H1 (cell line): ENCODE measurements at regions not wholly inside any gene's neighbourhood (a gene's known extent, or its start where the extent isn't known, plus 50 kb on each side); places are given as distances from the start of the nearest gene placed in this dataset.

Experiments used
- CTCF ChIA-PET: fragments of 300-600 bp; sonication (Branson Sonifier 250); formaldehyde crosslinking; loops from one replicate; lab custom pipeline; 2021; ENCODE audit not compliant: partially characterized antibody; lab: Charles Lee
- POLR2A ChIA-PET: fragments of 300-600 bp; sonication (Branson Sonifier 250); formaldehyde crosslinking; loops from one replicate; lab custom pipeline; 2021; ENCODE audit warnings: inconsistent platforms; ENCODE audit not compliant: partially characterized antibody; lab: Charles Lee
- DNase-seq, 2 experiments: peaks; one replicate each; pipeline versions ENCODE4 v3.0.0 to v3.0.0-alpha.2; 2010 to 2022; ENCODE audit warnings: low spot score in 2 of 2, low read depth in 1 of 2, mixed read lengths in 1 of 2
- FAIRE-seq: peaks from 2 replicates; lab custom pipeline; 2011; peaks lifted over from hg19 to GRCh38; lab: Jason Lieb, UNC
- H2AFZ ChIP-seq: 2 replicates; pipeline ENCODE4 v1.8.1; 2012; ENCODE audit warnings: low read length, inconsistent platforms
- H2AK5ac ChIP-seq: 2 replicates; pipeline ENCODE4 v1.6.1; 2013; ENCODE audit warnings: low read depth, low read length
- H2BK120ac ChIP-seq: replicated peaks from 2 replicates; pipeline ENCODE3; 2013; ENCODE audit warnings: low read depth, low read length, inconsistent platforms
- H2BK12ac ChIP-seq: 2 replicates; pipeline ENCODE4 v1.6.1; 2013; ENCODE audit warnings: low read depth, low read length
- H2BK15ac ChIP-seq: 2 replicates; pipeline ENCODE4 v1.6.1; 2013; ENCODE audit warnings: low read length
- H2BK20ac ChIP-seq: 2 replicates; pipeline ENCODE4 v1.6.1; 2013; ENCODE audit warnings: low read length
- H2BK5ac ChIP-seq: 2 replicates; pipeline ENCODE4 v1.6.1; 2013; ENCODE audit warnings: low read depth, low read length
- H3K14ac ChIP-seq: 2 replicates; pipeline ENCODE4 v1.6.1; 2013; ENCODE audit warnings: inconsistent platforms; ENCODE audit not compliant: insufficient read length
- H3K18ac ChIP-seq: 2 replicates; pipeline ENCODE4 v1.6.1; 2013; ENCODE audit warnings: low read length; ENCODE audit errors: extremely low read depth
- H3K23ac ChIP-seq: 2 replicates; pipeline ENCODE4 v1.6.1; 2013; ENCODE audit warnings: inconsistent platforms; ENCODE audit not compliant: insufficient read length
- H3K23me2 ChIP-seq: 2 replicates; pipeline ENCODE4 v1.6.1; 2013; ENCODE audit warnings: low read depth, low read length
- H3K27ac ChIP-seq: 2 replicates; pipeline ENCODE4 v1.6.1; 2011; ENCODE audit warnings: low read depth, low read length, inconsistent platforms
- H3K27me3 ChIP-seq, 4 experiments: replicated peaks in 1 of 4; 1 replicate in 1 of 4; 2 replicates in 3 of 4; pipeline versions ENCODE4 v1.6.1 to v1.8.1; 2011 to 2013; ENCODE audit warnings: low read length in 3 of 4, mild to moderate bottlenecking in 3 of 4, inconsistent platforms in 2 of 4, mixed read lengths in 2 of 4, moderate library complexity in 1 of 4; ENCODE audit not compliant: control insufficient read depth in 3 of 4, insufficient read depth in 3 of 4; ENCODE audit errors: extremely low read depth in 1 of 4
- H3K36me3 ChIP-seq, 4 experiments: 2 replicates each; pipeline versions ENCODE4 v1.6.1 to v1.8.1; 2011 to 2013; ENCODE audit warnings: mild to moderate bottlenecking in 4 of 4, low read length in 3 of 4, moderate library complexity in 2 of 4, control low read depth in 1 of 4, inconsistent platforms in 1 of 4; ENCODE audit not compliant: insufficient read depth in 4 of 4, control insufficient read depth in 2 of 4
- H3K4ac ChIP-seq: replicated peaks from 2 replicates; pipeline ENCODE3; 2013; ENCODE audit warnings: low read length, low read depth, mixed read lengths, inconsistent platforms; ENCODE audit not compliant: insufficient read length
- H3K4me1 ChIP-seq, 4 experiments: replicated peaks in 1 of 4; 1 replicate in 1 of 4; 2 replicates in 3 of 4; pipeline versions ENCODE4 v1.6.1 to v1.8.1; 2011 to 2013; ENCODE audit warnings: low read length in 3 of 4, inconsistent platforms in 2 of 4, mixed read lengths in 1 of 4; ENCODE audit not compliant: insufficient read depth in 4 of 4, control insufficient read depth in 3 of 4
- H3K4me2 ChIP-seq, 2 experiments: 2 replicates each; pipeline versions ENCODE4 v1.6.1 to v1.8.1; 2011 to 2013; ENCODE audit warnings: low read depth in 2 of 2, low read length in 2 of 2, control low read depth in 1 of 2, inconsistent platforms in 1 of 2, mild to moderate bottlenecking in 1 of 2; ENCODE audit not compliant: insufficient read depth in 1 of 2
- H3K4me3 ChIP-seq, 4 experiments: fragments of 200-600, 300-600 bp in 1 of 4; sonication (generic), shearing (Covaris generic), sonication (Bioruptor Twin) in 1 of 4; 2 replicates each; pipeline versions ENCODE4 v1.5.1 to v1.8.1; 2011 to 2016; ENCODE audit warnings: low read length in 4 of 4, low read depth in 3 of 4, control low read depth in 2 of 4, inconsistent platforms in 2 of 4, mild to moderate bottlenecking in 2 of 4, mixed read lengths in 1 of 4, moderate library complexity in 1 of 4; ENCODE audit not compliant: insufficient read depth in 2 of 4; ENCODE audit errors: extremely low read depth in 1 of 4
- H3K56ac ChIP-seq: replicated peaks from 2 replicates; pipeline ENCODE3; 2013; ENCODE audit warnings: low read depth, mild to moderate bottlenecking, mixed read lengths, low read length, inconsistent platforms; ENCODE audit not compliant: insufficient read length
- H3K79me1 ChIP-seq: 2 replicates; pipeline ENCODE4 v1.6.1; 2013; ENCODE audit warnings: low read depth, low read length, control low read depth
- H3K79me2 ChIP-seq, 2 experiments: 2 replicates each; pipeline versions ENCODE4 v1.6.1 to v1.8.1; 2012 to 2013; ENCODE audit warnings: low read length in 2 of 2, mild to moderate bottlenecking in 2 of 2, inconsistent platforms in 1 of 2; ENCODE audit not compliant: insufficient read depth in 2 of 2, control insufficient read depth in 1 of 2
- H3K9ac ChIP-seq, 4 experiments: replicated peaks in 1 of 4; 1 replicate in 1 of 4; 2 replicates in 3 of 4; pipeline versions ENCODE4 v1.6.1 to v1.8.1; 2011 to 2013; ENCODE audit warnings: low read depth in 3 of 4, low read length in 3 of 4, control low read depth in 2 of 4, mild to moderate bottlenecking in 2 of 4, moderate library complexity in 2 of 4, inconsistent platforms in 1 of 4; ENCODE audit errors: extremely low read depth in 1 of 4
- H3K9me3 ChIP-seq, 2 experiments: 2 replicates each; pipeline versions ENCODE4 v1.6.1 to v1.8.1; 2012 to 2013; ENCODE audit warnings: mild to moderate bottlenecking in 2 of 2, moderate library complexity in 2 of 2, control low read depth in 1 of 2, inconsistent platforms in 1 of 2, low read depth in 1 of 2, low read length in 1 of 2, mixed read lengths in 1 of 2; ENCODE audit not compliant: insufficient read depth in 2 of 2
- H4K20me1 ChIP-seq, 2 experiments: replicated peaks in 1 of 2; 2 replicates each; pipeline versions ENCODE3 to v1.8.1; 2011 to 2013; ENCODE audit warnings: inconsistent platforms in 2 of 2, low read length in 2 of 2, mild to moderate bottlenecking in 1 of 2; ENCODE audit not compliant: insufficient read depth in 2 of 2, control insufficient read depth in 1 of 2
- H4K5ac ChIP-seq: 2 replicates; pipeline ENCODE4 v1.6.1; 2013; ENCODE audit warnings: low read length, low read depth, mixed read lengths, inconsistent platforms; ENCODE audit not compliant: insufficient read length
- H4K8ac ChIP-seq: 2 replicates; pipeline ENCODE4 v1.8.0; 2013; ENCODE audit warnings: mild to moderate bottlenecking, moderate library complexity, low read length, inconsistent platforms; ENCODE audit not compliant: insufficient read depth; ENCODE audit errors: extremely low read depth
- H4K91ac ChIP-seq: replicated peaks from 2 replicates; pipeline ENCODE3; 2013; ENCODE audit warnings: low read length, mixed read lengths, inconsistent platforms; ENCODE audit not compliant: insufficient read length
- EGR1 ChIP-seq: IDR thresholded peaks from 2 replicates; pipeline ENCODE4 v1.6.1; 2011; ENCODE audit warnings: low read depth, low read length, borderline replicate concordance
- EP300 ChIP-seq, 2 experiments: IDR thresholded peaks; 1 replicate in 1 of 2; 2 replicates in 1 of 2; pipeline ENCODE4 v1.6.1; 2011 to 2012; ENCODE audit warnings: low read depth in 2 of 2, low read length in 2 of 2, mild to moderate bottlenecking in 2 of 2, borderline replicate concordance in 1 of 2, inconsistent platforms in 1 of 2, moderate library complexity in 1 of 2
- EZH2 ChIP-seq: fragments of 200-600 bp; sonication (generic); IDR thresholded peaks from 2 replicates; pipeline ENCODE4 v1.7.1; 2012; ENCODE audit warnings: low read depth, mild to moderate bottlenecking, moderate library complexity, low read length, inconsistent platforms; ENCODE audit not compliant: severe bottlenecking
- JUND ChIP-seq: IDR thresholded peaks from 2 replicates; pipeline ENCODE4 v1.6.1; 2011; ENCODE audit warnings: mild to moderate bottlenecking, improper control_type of control experiment, low read length
- KDM4A ChIP-seq: IDR thresholded peaks from one replicate; pipeline ENCODE4 v1.7.1; 2012; ENCODE audit warnings: low read depth, mild to moderate bottlenecking, moderate library complexity, low read length, inconsistent platforms; ENCODE audit not compliant: severe bottlenecking
- NRF1 ChIP-seq: IDR thresholded peaks from 2 replicates; pipeline ENCODE4 v1.6.1; 2011; ENCODE audit warnings: mild to moderate bottlenecking, low read depth, low read length, improper control_type of control experiment
- POLR2A ChIP-seq, 2 experiments: IDR thresholded peaks; 1 replicate in 1 of 2; 2 replicates in 1 of 2; pipeline ENCODE4 v1.6.1; 2011; ENCODE audit warnings: low read depth in 2 of 2, low read length in 2 of 2, mild to moderate bottlenecking in 2 of 2; ENCODE audit errors: control extremely low read depth in 1 of 2
- POLR2AphosphoS5 ChIP-seq: IDR thresholded peaks from 2 replicates; pipeline ENCODE4 v1.6.1; 2011; ENCODE audit warnings: low read depth, low read length
- RXRA ChIP-seq: IDR thresholded peaks from 2 replicates; pipeline ENCODE4 v1.6.1; 2011; ENCODE audit warnings: low read depth, mild to moderate bottlenecking, low read length, moderate library complexity; ENCODE audit not compliant: insufficient read depth
- SIRT6 ChIP-seq: IDR thresholded peaks from one replicate; pipeline ENCODE4 v1.7.1; 2012; ENCODE audit warnings: low read length, inconsistent platforms
- SP4 ChIP-seq: IDR thresholded peaks from 2 replicates; pipeline ENCODE4 v1.6.1; 2012; ENCODE audit warnings: low read length, inconsistent platforms
- TCF12 ChIP-seq: IDR thresholded peaks from 2 replicates; pipeline ENCODE4 v1.6.1; 2011; ENCODE audit warnings: low read depth, mild to moderate bottlenecking, low read length
- WGBS, 2 experiments: shearing (Covaris generic) in 1 of 2; methylation state at CpG; one replicate each; pipeline versions ENCODE4 v1.1.6 to v1.1.7; 2013 to 2015; ENCODE audit warnings: low lambda C conversion rate in 2 of 2, mixed read lengths in 2 of 2, inconsistent platforms in 1 of 2, low coverage in 1 of 2, missing lambda C conversion rate in 1 of 2; ENCODE audit not compliant: insufficient replicate concordance in 2 of 2, insufficient coverage in 1 of 2, insufficient read length in 1 of 2; ENCODE audit errors: extremely low coverage in 1 of 2, missing lambda C conversion rate in 1 of 2; 5-methylcytosine and 5-hydroxymethylcytosine counted together
- TF ChIP-seq, protein P1 (sequence below), 3 experiments: IDR thresholded peaks; 1 replicate in 2 of 3; 2 replicates in 1 of 3; pipeline versions ENCODE4 v1.5.1 to v1.6.1; 2011; ENCODE audit warnings: low read length in 3 of 3, mild to moderate bottlenecking in 3 of 3, inconsistent platforms in 2 of 3, low read depth in 1 of 3, moderate library complexity in 1 of 3; ENCODE audit not compliant: insufficient read depth in 1 of 3; ENCODE audit errors: control extremely low read depth in 1 of 3

DNA sequence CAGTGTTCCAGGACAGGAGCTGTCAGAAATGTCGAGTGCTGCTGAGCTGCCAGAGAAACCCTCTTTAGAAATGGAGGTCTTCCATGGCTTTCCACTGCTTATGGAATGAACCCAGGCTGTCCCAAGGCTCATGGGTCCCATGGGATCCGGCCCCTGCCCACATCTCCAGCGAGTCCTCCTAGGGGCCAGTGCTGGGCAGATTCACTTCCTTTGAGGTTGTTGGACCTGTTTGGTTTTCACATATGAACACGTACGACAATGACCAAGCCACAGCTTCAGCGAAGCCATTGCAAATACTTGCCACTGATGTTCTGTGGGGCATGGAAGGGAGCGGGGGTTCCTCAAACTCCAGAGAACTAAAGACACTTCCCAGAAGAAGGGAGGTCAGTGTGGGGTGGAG is 483.3 kb downstream of the TBC1D22A start:
- Histone ChIP-seq H3K9ac (no peak overlapping the region), H3K23me2 (no peaks in the 10 kb centered on the region; the same call in 1 of the 2 replicates), H3K4me3 (no peak overlapping the region), H2BK5ac (no peak overlapping the region), H3K14ac (no peak overlapping the region), H2AFZ (no peak overlapping the region), H2BK20ac (no peak overlapping the region), H3K4me2 (no peak overlapping the region), H3K27me3 (no peaks in the 10 kb centered on the region), H2BK120ac (no peak overlapping the region), H2BK15ac (no peak overlapping the region), H4K20me1 (no peaks in the 10 kb centered on the region), H3K18ac (no peak overlapping the region), H3K9me3 (peaks cover 72 to 76% of the 10 kb centered on the region in 2 experiments), H3K27ac (no peak overlapping the region), H4K91ac (no peak overlapping the region), H4K8ac (no peak overlapping the region), H3K4me1 (no peaks in the 10 kb centered on the region), H3K36me3 (no peaks in the 10 kb centered on the region), H3K79me2 (no peaks in the 10 kb centered on the region), H3K4ac (no peak overlapping the region), H2BK12ac (no peak overlapping the region), H3K79me1 (no peaks in the 10 kb centered on the region), H3K56ac (no peak overlapping the region), H2AK5ac (no peak overlapping the region), H3K23ac (no peak overlapping the region), H4K5ac (no peak overlapping the region)
- 82% methylated on average over 7 of the region's 7 CpGs; no CpG with 5 or more reads in 1 of the 2 experiments for WGBS, 2 experiments
- FAIRE-seq (no peak), DNase-seq (no peak)
- ChIA-PET CTCF (interaction anchor here (0.6 kb wide), 1 partner anchor 14 kb away, joined by 3 read pairs; no protein-coding TSS in a partner anchor), POLR2A (no interaction called here)
- TF ChIP-seq SIRT6 = no peak
- no peak for TF ChIP-seq EZH2
- no peak for TF ChIP-seq POLR2AphosphoS5
- no peak for TF ChIP-seq KDM4A
- TF ChIP-seq POLR2A (IDR thresholded peaks at IDR 0.05; ENCODE audit: control extremely low read depth in 1 of 2, low read depth in 2 of 2, low read length in 2 of 2) = no peak
- no peak for TF ChIP-seq EP300 (IDR thresholded peaks at IDR 0.05; ENCODE audit: borderline replicate concordance in 1 of 2, low read depth in 2 of 2, low read length in 2 of 2)
- TF ChIP-seq SP4 = no peak
- TF ChIP-seq JUND = no peak
- no peak for TF ChIP-seq RXRA
- TF ChIP-seq NRF1 = no peak
- TF ChIP-seq EGR1 = no peak
- TF ChIP-seq, protein P1, sequence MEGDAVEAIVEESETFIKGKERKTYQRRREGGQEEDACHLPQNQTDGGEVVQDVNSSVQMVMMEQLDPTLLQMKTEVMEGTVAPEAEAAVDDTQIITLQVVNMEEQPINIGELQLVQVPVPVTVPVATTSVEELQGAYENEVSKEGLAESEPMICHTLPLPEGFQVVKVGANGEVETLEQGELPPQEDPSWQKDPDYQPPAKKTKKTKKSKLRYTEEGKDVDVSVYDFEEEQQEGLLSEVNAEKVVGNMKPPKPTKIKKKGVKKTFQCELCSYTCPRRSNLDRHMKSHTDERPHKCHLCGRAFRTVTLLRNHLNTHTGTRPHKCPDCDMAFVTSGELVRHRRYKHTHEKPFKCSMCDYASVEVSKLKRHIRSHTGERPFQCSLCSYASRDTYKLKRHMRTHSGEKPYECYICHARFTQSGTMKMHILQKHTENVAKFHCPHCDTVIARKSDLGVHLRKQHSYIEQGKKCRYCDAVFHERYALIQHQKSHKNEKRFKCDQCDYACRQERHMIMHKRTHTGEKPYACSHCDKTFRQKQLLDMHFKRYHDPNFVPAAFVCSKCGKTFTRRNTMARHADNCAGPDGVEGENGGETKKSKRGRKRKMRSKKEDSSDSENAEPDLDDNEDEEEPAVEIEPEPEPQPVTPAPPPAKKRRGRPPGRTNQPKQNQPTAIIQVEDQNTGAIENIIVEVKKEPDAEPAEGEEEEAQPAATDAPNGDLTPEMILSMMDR (IDR thresholded peaks at IDR 0.05; ENCODE audit: control extremely low read depth in 1 of 3, insufficient read depth in 1 of 3, low read depth in 1 of 3, low read length in 3 of 3) = no peak
- TF ChIP-seq TCF12 = no peak
